T-cell (primary cell): ENCODE measurements at regions not wholly inside any gene's neighbourhood (a gene's known extent, or its start where the extent isn't known, plus 50 kb on each side); places are given as distances from the start of the nearest gene placed in this dataset.

Experiments used
- ATAC-seq, 4 experiments: fragments of 200-7000 bp in 3 of 4; fragments of 150-1000 bp in 1 of 4; cut with Tn5 transposase; replicated peaks in 1 of 4; 1 replicate in 3 of 4; 2 replicates in 1 of 4; pipeline ENCODE4 v1.10.0; 2021; ENCODE audit warnings: moderate library complexity in 3 of 4, mild to moderate bottlenecking in 2 of 4, moderate number of reproducible peaks in 1 of 4
- CTCF ChIA-PET, 2 donors: fragments of 300-600 bp; sonication (Branson Sonifier 250); formaldehyde crosslinking; loops; one replicate each; lab custom pipeline; 2022; ENCODE audit warnings: antibody characterized with exemption in 2 of 2; lab: Charles Lee
- POLR2A ChIA-PET, 2 donors: fragments of 300-600 bp; sonication (Branson Sonifier 250); formaldehyde crosslinking; loops; one replicate each; lab custom pipeline; 2022; ENCODE audit warnings: antibody characterized with exemption in 2 of 2; lab: Charles Lee
- DNase-seq, 35 experiments: peaks; one replicate each; pipeline versions ENCODE4 v3.0.0 to v3.0.0-alpha.2; 2013 to 2023
- H3K27ac ChIP-seq: one replicate; pipeline ENCODE4 v1.5.1; 2013; ENCODE audit warnings: low read length
- H3K27me3 ChIP-seq, 2 experiments: replicated peaks in 1 of 2; 1 replicate in 1 of 2; 2 replicates in 1 of 2; pipeline versions ENCODE4 v1.6.1 to v1.7.0; 2013; ENCODE audit warnings: low read length in 1 of 2, mixed read lengths in 1 of 2; ENCODE audit not compliant: control insufficient read depth in 2 of 2, insufficient read depth in 2 of 2; ENCODE audit errors: extremely low read depth in 1 of 2
- H3K36me3 ChIP-seq, 2 donors: 1 replicate in 1 of 2; 2 replicates in 1 of 2; pipeline versions ENCODE4 v1.6.1 to v1.7.0; 2013; ENCODE audit warnings: low read length in 1 of 2; ENCODE audit not compliant: control insufficient read depth in 2 of 2, insufficient read depth in 1 of 2; ENCODE audit errors: extremely low read depth in 1 of 2
- H3K4me1 ChIP-seq, 2 experiments: 1 replicate in 1 of 2; 2 replicates in 1 of 2; pipeline versions ENCODE4 v1.6.1 to v1.7.0; 2013; ENCODE audit warnings: low read length in 2 of 2, mixed read lengths in 1 of 2; ENCODE audit not compliant: insufficient read depth in 2 of 2, control insufficient read depth in 1 of 2; ENCODE audit errors: extremely low read depth in 1 of 2
- H3K4me3 ChIP-seq, 2 donors: 1 replicate in 1 of 2; 2 replicates in 1 of 2; pipeline versions ENCODE4 v1.5.1 to v1.7.0; 2013; ENCODE audit warnings: mild to moderate bottlenecking in 2 of 2, low read length in 1 of 2, moderate library complexity in 1 of 2; ENCODE audit not compliant: control insufficient read depth in 1 of 2; ENCODE audit errors: extremely low read depth in 1 of 2
- H3K9me3 ChIP-seq: 2 replicates; pipeline ENCODE4 v1.7.0; 2013
- H3K27ac Mint-ChIP-seq, 2 donors: one replicate each; pipeline ENCODE4 v1.8.0; 2020 to 2021; ENCODE audit warnings: mild to moderate bottlenecking in 2 of 2, mixed read lengths in 2 of 2
- H3K27me3 Mint-ChIP-seq, 2 donors: one replicate each; pipeline ENCODE4 v1.8.0; 2021 to 2022; ENCODE audit warnings: mixed read lengths in 2 of 2
- H3K36me3 Mint-ChIP-seq: one replicate; pipeline ENCODE4 v1.8.0; 2021; ENCODE audit warnings: mixed read lengths
- H3K4me1 Mint-ChIP-seq, 3 donors: one replicate each; pipeline ENCODE4 v1.8.0; 2020 to 2022; ENCODE audit warnings: mixed read lengths in 3 of 3, mild to moderate bottlenecking in 1 of 3
- H3K4me3 Mint-ChIP-seq, 3 donors: one replicate each; pipeline ENCODE4 v1.8.0; 2020 to 2022; ENCODE audit warnings: mild to moderate bottlenecking in 3 of 3, mixed read lengths in 3 of 3, moderate library complexity in 3 of 3
- H3K9me3 Mint-ChIP-seq, 3 donors: one replicate each; pipeline ENCODE4 v1.8.0; 2020 to 2022; ENCODE audit warnings: mixed read lengths in 3 of 3
- WGBS: methylation state at CpG from one replicate; pipeline ENCODE4 v1.1.5; 2013; ENCODE audit warnings: missing lambda C conversion rate; ENCODE audit not compliant: insufficient coverage; 5-methylcytosine and 5-hydroxymethylcytosine counted together

GRCh38 chr6:87901613-87902012 lies 146.0 kb upstream of the SPACA1 start:
- Histone ChIP-seq H3K4me1 (peaks cover 0 to 2% of the 10 kb centered on the region in 2 experiments), H3K9me3 (no peaks in the 10 kb centered on the region), H3K36me3 (no peaks in the 10 kb centered on the region), H3K27ac (no peak overlapping the region), H3K4me3 (no peak overlapping the region), H3K27me3 (no peaks in the 10 kb centered on the region)
- Mint-ChIP-seq H3K4me1 (no peaks in the 10 kb centered on the region), H3K36me3 (no peaks in the 10 kb centered on the region), H3K27me3 (no peaks in the 10 kb centered on the region), H3K27ac (no peak overlapping the region), H3K9me3 (no peaks in the 10 kb centered on the region), H3K4me3 (no peak overlapping the region)
- ATAC-seq, result no peak
- no peak for DNase-seq
- ChIA-PET CTCF (interaction anchor here in 1 of 2 donors (0.6 kb wide), 1 partner anchor 11 kb away, joined by 4 read pairs; no protein-coding TSS in a partner anchor), POLR2A (no interaction called here)
- 57% methylated on average over 1 of the region's 1 CpG for WGBS

- POLR2A ChIA-PET, result no interaction called here
- no peak overlapping the region for H3K27ac ChIP-seq
- CTCF ChIA-PET, result no interaction called here
- peaks cover 0 to 2% of the 10 kb centered on the region in 2 experiments for H3K4me1 ChIP-seq
- H3K27ac Mint-ChIP-seq, result no peak overlapping the region
- no peaks in the 10 kb centered on the region for H3K36me3 ChIP-seq
- no peaks in the 10 kb centered on the region for H3K9me3 Mint-ChIP-seq
- no peaks in the 10 kb centered on the region for H3K27me3 Mint-ChIP-seq
- H3K4me3 ChIP-seq, result no peak overlapping the region
- no peaks in the 10 kb centered on the region for H3K4me1 Mint-ChIP-seq
- H3K36me3 Mint-ChIP-seq, result no peaks in the 10 kb centered on the region
- no peaks in the 10 kb centered on the region for H3K9me3 ChIP-seq
- no peaks in the 10 kb centered on the region for H3K27me3 ChIP-seq
- ATAC-seq (no peak), DNase-seq (no peak)
- no peak overlapping the region for H3K4me3 Mint-ChIP-seq
- 80% methylated on average over 4 of the region's 6 CpGs for WGBS
These were observed 147.4 kb upstream of the SPACA1 start for GRCh38 chr6:87900160-87900698.

GRCh38 chr6:87899499-87900147 lies 148.0 kb upstream of the SPACA1 start:
- Histone ChIP-seq H3K36me3 (no peaks in the 10 kb centered on the region), H3K9me3 (no peaks in the 10 kb centered on the region), H3K4me3 (no peak overlapping the region), H3K4me1 (peaks cover 0 to 2% of the 10 kb centered on the region in 2 experiments), H3K27me3 (no peaks in the 10 kb centered on the region), H3K27ac (no peak overlapping the region)
- DNase-seq (no peak), ATAC-seq (no peak)
- WGBS, result 100% methylated on average over 1 of the region's 5 CpGs
- Mint-ChIP-seq H3K4me3 (no peak overlapping the region), H3K27me3 (no peaks in the 10 kb centered on the region), H3K9me3 (no peaks in the 10 kb centered on the region), H3K4me1 (no peaks in the 10 kb centered on the region), H3K27ac (no peak overlapping the region), H3K36me3 (no peaks in the 10 kb centered on the region)
- ChIA-PET CTCF (no interaction called here), POLR2A (no interaction called here)

GRCh38 chr6:87897663-87898062 lies 150.0 kb upstream of the SPACA1 start:
- no peaks in the 10 kb centered on the region for H3K36me3 Mint-ChIP-seq
- DNase-seq (no peak), ATAC-seq (no peak)
- no peaks in the 10 kb centered on the region for H3K4me1 Mint-ChIP-seq
- POLR2A ChIA-PET, result no interaction called here
- H3K9me3 Mint-ChIP-seq, result no peaks in the 10 kb centered on the region
- 83% methylated on average over 1 of the region's 3 CpGs for WGBS
- CTCF ChIA-PET, result interaction anchor here in 1 of 2 donors (0.8 kb wide), 1 partner anchor 10 kb away, joined by 3 read pairs; no protein-coding TSS in a partner anchor
- no peaks in the 10 kb centered on the region for H3K36me3 ChIP-seq
- H3K4me1 ChIP-seq, result no peaks in the 10 kb centered on the region
- H3K4me3 Mint-ChIP-seq, result no peak overlapping the region
- H3K27me3 Mint-ChIP-seq, result no peaks in the 10 kb centered on the region
- peaks cover 0 to 5% of the 10 kb centered on the region in 2 experiments for H3K27me3 ChIP-seq
- H3K27ac Mint-ChIP-seq, result no peak overlapping the region
- no peak overlapping the region for H3K27ac ChIP-seq
- no peak overlapping the region for H3K4me3 ChIP-seq
- no peaks in the 10 kb centered on the region for H3K9me3 ChIP-seq

GRCh38 chr6:87897013-87897412 lies 150.6 kb upstream of the SPACA1 start:
- Mint-ChIP-seq H3K4me3 (no peak overlapping the region), H3K9me3 (no peaks in the 10 kb centered on the region), H3K27ac (no peak overlapping the region), H3K27me3 (peaks cover 0 to 3% of the 10 kb centered on the region in 2 donors), H3K4me1 (no peaks in the 10 kb centered on the region), H3K36me3 (no peaks in the 10 kb centered on the region)
- ATAC-seq (no peak), DNase-seq (no peak)
- ChIA-PET CTCF (no interaction called here), POLR2A (no interaction called here)
- no peaks in the 10 kb centered on the region for H3K36me3 ChIP-seq
- H3K27me3 ChIP-seq, result peaks cover 0 to 6% of the 10 kb centered on the region in 2 experiments
- no peaks in the 10 kb centered on the region for H3K4me1 ChIP-seq
- no peak overlapping the region for H3K27ac ChIP-seq
- no peak overlapping the region for H3K4me3 ChIP-seq
- no peaks in the 10 kb centered on the region for H3K9me3 ChIP-seq

GRCh38 chr6:87887266-87887665 lies 160.4 kb upstream of the SPACA1 start:
- ATAC-seq, result no peak
- CTCF ChIA-PET, result no interaction called here
- Mint-ChIP-seq H3K27me3 (peaks cover 5 to 18% of the 10 kb centered on the region in 2 donors), H3K27ac (no peak overlapping the region), H3K36me3 (no peaks in the 10 kb centered on the region), H3K9me3 (no peaks in the 10 kb centered on the region), H3K4me3 (no peak overlapping the region), H3K4me1 (no peaks in the 10 kb centered on the region)
- Histone ChIP-seq H3K27me3 (peaks cover 2 to 3% of the 10 kb centered on the region in 2 experiments), H3K27ac (no peak overlapping the region), H3K4me1 (no peaks in the 10 kb centered on the region), H3K9me3 (no peaks in the 10 kb centered on the region), H3K36me3 (no peaks in the 10 kb centered on the region), H3K4me3 (no peak overlapping the region)
- 82% methylated on average over 1 of the region's 2 CpGs for WGBS
- POLR2A ChIA-PET, result no interaction called here
- no peak for DNase-seq
